GM12878 (cell line): ENCODE measurements at regions not wholly inside any gene's neighbourhood (a gene's known extent, or its start where the extent isn't known, plus 50 kb on each side); places are given as distances from the start of the nearest gene placed in this dataset.

Experiments used
- ATAC-seq: fragments of 200-7000 bp; cut with Tn5 transposase; 3 replicates; pipeline ENCODE4 v1.9.1; 2020; ENCODE audit warnings: mild to moderate bottlenecking, moderate library complexity
- BruUV-seq: library from RNA; stranded (reverse); fragments of 400-500 nt; replicated peaks from 2 replicates; lab custom pipeline; 2021; lab: Mats Ljungman, UMichigan
- CTCF ChIA-PET: fragments of 300-600 bp; sonication (Branson Sonifier 250); formaldehyde crosslinking; extraction: SDS; loops from one replicate; lab custom pipeline; 2021; ENCODE audit warnings: inconsistent platforms; lab: Yijun Ruan, JAX
- POLR2A ChIA-PET: fragments of 350-600 bp; formaldehyde crosslinking; extraction: SDS; loops from one replicate; lab custom pipeline; 2021; ENCODE audit warnings: inconsistent platforms; lab: Charles Lee
- RAD21 ChIA-PET: fragments of 300-600 bp; sonication (Branson Sonifier 250); formaldehyde crosslinking; loops from one replicate; lab custom pipeline; 2023; ENCODE audit warnings: antibody characterized with exemption; ENCODE audit not compliant: unreplicated experiment; lab: Charles Lee
- SMC1A ChIA-PET: fragments of 300-600 bp; sonication (Branson Sonifier 250); formaldehyde crosslinking; loops from one replicate; lab custom pipeline; 2023; ENCODE audit not compliant: unreplicated experiment, uncharacterized antibody; lab: Charles Lee
- DNase-seq: peaks from one replicate; pipeline ENCODE4 v3.0.0-alpha.2; 2011; ENCODE audit warnings: low read depth, low spot score
- FAIRE-seq: peaks from 3 replicates; lab custom pipeline; 2011; peaks lifted over from hg19 to GRCh38; lab: Jason Lieb, UNC
- H2AFZ ChIP-seq: 2 replicates; pipeline ENCODE4 v1.6.0; 2011; ENCODE audit warnings: low read depth, low read length, control low read depth; ENCODE audit not compliant: control insufficient read depth
- H3K27ac ChIP-seq: 2 replicates; pipeline ENCODE4 v1.5.1; 2011; ENCODE audit warnings: control low read depth; ENCODE audit not compliant: control insufficient read depth, insufficient read depth
- H3K27me3 ChIP-seq, 2 experiments: replicated peaks in 1 of 2; 2 replicates each; pipeline versions ENCODE4 v1.6.0 to v1.6.1; 2011; ENCODE audit warnings: low read length in 1 of 2; ENCODE audit not compliant: control insufficient read depth in 2 of 2, insufficient read depth in 2 of 2
- H3K36me3 ChIP-seq, 2 experiments: 2 replicates each; pipeline ENCODE4 v1.5.1; 2011; ENCODE audit warnings: low read length in 1 of 2; ENCODE audit not compliant: control insufficient read depth in 2 of 2, insufficient read depth in 2 of 2
- H3K4me1 ChIP-seq: 2 replicates; pipeline ENCODE4 v1.6.1; 2011; ENCODE audit warnings: mild to moderate bottlenecking, low read length, moderate library complexity, mixed read lengths; ENCODE audit not compliant: control insufficient read depth, insufficient read depth
- H3K4me2 ChIP-seq: 2 replicates; pipeline ENCODE4 v1.6.0; 2011; ENCODE audit warnings: control low read depth; ENCODE audit not compliant: control insufficient read depth, insufficient read depth
- H3K4me3 ChIP-seq: fragments of 200-600 bp; sonication (generic); 2 replicates; pipeline ENCODE4 v1.5.1; 2016
- H3K79me2 ChIP-seq: 2 replicates; pipeline ENCODE4 v1.6.0; 2011; ENCODE audit warnings: low read length; ENCODE audit not compliant: control insufficient read depth, insufficient read depth
- H3K9ac ChIP-seq: 2 replicates; pipeline ENCODE4 v1.8.0; 2011; ENCODE audit warnings: low read length, control low read depth, mixed read lengths; ENCODE audit not compliant: control insufficient read depth, insufficient read depth
- H3K9me3 ChIP-seq: replicated peaks from 3 replicates; pipeline ENCODE4 v1.5.1; 2011; ENCODE audit warnings: mild to moderate bottlenecking, low read length; ENCODE audit not compliant: control insufficient read depth, insufficient read depth
- H4K20me1 ChIP-seq: 2 replicates; pipeline ENCODE4 v1.6.0; 2011; ENCODE audit not compliant: control insufficient read depth, insufficient read depth
- BCL11A ChIP-seq: IDR thresholded peaks from 2 replicates; pipeline ENCODE4 v1.6.1; 2011; ENCODE audit warnings: low read depth, low read length
- CHD2 ChIP-seq: IDR thresholded peaks from 2 replicates; pipeline ENCODE4 v1.6.1; 2011; ENCODE audit warnings: low read depth, low read length, improper control_type of control experiment, borderline replicate concordance
- CREB1 ChIP-seq: IDR thresholded peaks from 2 replicates; pipeline ENCODE4 v1.6.1; 2012; ENCODE audit warnings: low read depth, mild to moderate bottlenecking, inconsistent platforms
- EZH2 ChIP-seq: IDR thresholded peaks from 2 replicates; pipeline ENCODE4 v1.6.1; 2012; ENCODE audit warnings: low read depth, mild to moderate bottlenecking, control low read depth, inconsistent platforms, low read length, borderline replicate concordance; ENCODE audit not compliant: control insufficient read depth
- HDAC6 ChIP-seq: fragments of 200-600 bp; sonication (generic); IDR thresholded peaks from one replicate; pipeline ENCODE4 v1.8.0; 2017; ENCODE audit warnings: antibody characterized with exemption; ENCODE audit not compliant: unreplicated experiment
- IKZF2 ChIP-seq, 2 experiments: fragments of 450-650 bp; IDR thresholded peaks; 2 replicates each; pipeline ENCODE4 v1.6.1; 2017; ENCODE audit warnings: mild to moderate bottlenecking in 2 of 2, moderate library complexity in 2 of 2
- MTA3 ChIP-seq: IDR thresholded peaks from 2 replicates; pipeline ENCODE4 v1.6.1; 2012; ENCODE audit warnings: low read length, inconsistent platforms, borderline replicate concordance
- NFYB ChIP-seq: IDR thresholded peaks from 2 replicates; pipeline ENCODE4 v1.6.1; 2011; ENCODE audit warnings: low read depth, mild to moderate bottlenecking, low read length, improper control_type of control experiment, moderate library complexity; ENCODE audit not compliant: insufficient read depth
- PML ChIP-seq: IDR thresholded peaks from 2 replicates; pipeline ENCODE4 v1.6.1; 2012; ENCODE audit warnings: low read length, inconsistent platforms
- SIX5 ChIP-seq: IDR thresholded peaks from 2 replicates; pipeline ENCODE4 v1.6.1; 2011; ENCODE audit warnings: mild to moderate bottlenecking, low read depth, low read length, moderate library complexity; ENCODE audit not compliant: severe bottlenecking
- SREBF2 ChIP-seq: IDR thresholded peaks from 2 replicates; pipeline ENCODE4 v1.6.1; 2012; ENCODE audit warnings: mild to moderate bottlenecking, low read length
- SRF ChIP-seq, 2 experiments: IDR thresholded peaks; 2 replicates each; pipeline ENCODE4 v1.6.1; 2011; ENCODE audit warnings: low read depth in 2 of 2, low read length in 2 of 2, mild to moderate bottlenecking in 1 of 2, moderate library complexity in 1 of 2
- whole genome bisulfite sequencing: methylation state at CpG from one replicate; pipeline ENCODE4 v1.1.6; 2016; ENCODE audit warnings: low lambda C conversion rate; ENCODE audit not compliant: insufficient replicate concordance, insufficient coverage; ENCODE audit errors: missing lambda C conversion rate; 5-methylcytosine and 5-hydroxymethylcytosine counted together
- in situ Hi-C: fragments of 300-500 bp; cut with MboI; formaldehyde crosslinking; loops from 9 replicates; pipeline ENCODE4 v1.14.3; 2018; ENCODE audit warnings: mixed read lengths
- intact Hi-C: fragments of 100-400 bp; cut with micrococcal nuclease; formaldehyde crosslinking; loops from one replicate; pipeline ENCODE4 v1.14.2; 2022; ENCODE audit not compliant: unreplicated experiment
- TF ChIP-seq, protein P1 (sequence below): fragments of 450-650 bp; IDR thresholded peaks from 2 replicates; pipeline ENCODE4 v1.6.1; 2017; ENCODE audit warnings: mild to moderate bottlenecking, moderate library complexity
- TF ChIP-seq, protein P2 (sequence below), 3 experiments: IDR thresholded peaks in 2 of 3; conservative IDR thresholded peaks in 1 of 3; 2 replicates each; pipeline ENCODE4 v1.5.1; 2011; ENCODE audit warnings: low read depth in 3 of 3, low read length in 3 of 3, mild to moderate bottlenecking in 3 of 3, control low read depth in 2 of 3, moderate library complexity in 2 of 3, inconsistent platforms in 1 of 3, mixed read lengths in 1 of 3; ENCODE audit not compliant: control insufficient read depth in 2 of 3, insufficient read depth in 1 of 3; ENCODE audit errors: extremely low read depth in 1 of 3
- TF ChIP-seq, protein P3 (sequence below): fragments of 450-650 bp; IDR thresholded peaks from 2 replicates; pipeline ENCODE4 v1.6.1; 2018; ENCODE audit warnings: mild to moderate bottlenecking, low read depth, moderate library complexity; ENCODE audit not compliant: partially characterized antibody

DNA sequence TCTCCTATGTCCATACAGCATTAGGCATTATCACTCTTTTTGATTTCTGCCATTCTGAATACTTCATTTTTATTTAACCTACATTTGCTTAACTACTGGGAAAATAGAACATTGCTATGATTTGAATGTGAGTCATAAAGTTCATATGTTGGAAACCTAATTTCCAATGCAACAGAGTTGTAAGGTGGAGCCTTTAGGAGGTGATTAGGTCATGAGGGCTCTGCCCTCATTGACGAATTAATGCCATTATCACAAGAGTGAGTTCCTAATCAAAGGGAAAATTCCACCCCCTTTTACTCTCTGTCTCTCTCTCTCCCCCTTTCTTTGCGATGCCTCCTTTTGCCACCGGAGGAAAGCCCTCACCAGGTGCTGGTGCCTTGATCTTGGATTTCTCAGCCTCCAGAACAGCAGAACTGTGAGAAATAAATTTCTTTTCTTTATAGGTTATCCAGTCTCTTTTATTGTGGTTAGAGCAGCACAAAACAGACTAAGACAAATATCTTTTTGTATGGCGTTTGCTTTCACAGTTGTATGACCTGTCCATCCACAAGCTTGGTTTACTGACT, 180.1 kb upstream of the ARID2 start:
- H3K27me3 ChIP-seq, result no peaks in the 10 kb centered on the region; a peak in 1 of 4 replicates
- no peaks in the 10 kb centered on the region for H3K36me3 ChIP-seq
- no TSS peak for BruUV-seq
- FAIRE-seq (no peak), ATAC-seq (no peak)
- ChIA-PET RAD21 (no interaction called here), CTCF (interaction anchor here (6.9 kb wide), 1 partner anchor 176 kb away, joined by 109 read pairs; no protein-coding TSS in a partner anchor)
- intact Hi-C loops (loop anchor here (5.0 to 10.0 kb wide), 2 partner anchors 365 to 377 kb away; no protein-coding TSS in a partner anchor), in situ Hi-C loops (no loop called here)
- WGBS, result 68% methylated on average over 4 of the region's 4 CpGs
- no peak overlapping the region for H3K4me2 ChIP-seq
- H3K27ac ChIP-seq, result no peak overlapping the region
- no peaks in the 10 kb centered on the region for H3K9me3 ChIP-seq
- H3K4me1 ChIP-seq, result no peaks in the 10 kb centered on the region
- H3K9ac ChIP-seq, result no peak overlapping the region
- H4K20me1 ChIP-seq, result no peaks in the 10 kb centered on the region
- TF ChIP-seq SIX5 (no peak), MTA3 (no peak), PML (no peak), SRF (IDR thresholded peaks at IDR 0.05; ENCODE audit: low read depth in 2 of 2, low read length in 2 of 2) (no peak), HDAC6 (no peak), BCL11A (no peak), CREB1 (no peak), EZH2 (no peak), NFYB (no peak), SREBF2 (no peak), CHD2 (no peak), IKZF2 (IDR thresholded peaks at IDR 0.05) (no peak)
- TF ChIP-seq, protein P1, sequence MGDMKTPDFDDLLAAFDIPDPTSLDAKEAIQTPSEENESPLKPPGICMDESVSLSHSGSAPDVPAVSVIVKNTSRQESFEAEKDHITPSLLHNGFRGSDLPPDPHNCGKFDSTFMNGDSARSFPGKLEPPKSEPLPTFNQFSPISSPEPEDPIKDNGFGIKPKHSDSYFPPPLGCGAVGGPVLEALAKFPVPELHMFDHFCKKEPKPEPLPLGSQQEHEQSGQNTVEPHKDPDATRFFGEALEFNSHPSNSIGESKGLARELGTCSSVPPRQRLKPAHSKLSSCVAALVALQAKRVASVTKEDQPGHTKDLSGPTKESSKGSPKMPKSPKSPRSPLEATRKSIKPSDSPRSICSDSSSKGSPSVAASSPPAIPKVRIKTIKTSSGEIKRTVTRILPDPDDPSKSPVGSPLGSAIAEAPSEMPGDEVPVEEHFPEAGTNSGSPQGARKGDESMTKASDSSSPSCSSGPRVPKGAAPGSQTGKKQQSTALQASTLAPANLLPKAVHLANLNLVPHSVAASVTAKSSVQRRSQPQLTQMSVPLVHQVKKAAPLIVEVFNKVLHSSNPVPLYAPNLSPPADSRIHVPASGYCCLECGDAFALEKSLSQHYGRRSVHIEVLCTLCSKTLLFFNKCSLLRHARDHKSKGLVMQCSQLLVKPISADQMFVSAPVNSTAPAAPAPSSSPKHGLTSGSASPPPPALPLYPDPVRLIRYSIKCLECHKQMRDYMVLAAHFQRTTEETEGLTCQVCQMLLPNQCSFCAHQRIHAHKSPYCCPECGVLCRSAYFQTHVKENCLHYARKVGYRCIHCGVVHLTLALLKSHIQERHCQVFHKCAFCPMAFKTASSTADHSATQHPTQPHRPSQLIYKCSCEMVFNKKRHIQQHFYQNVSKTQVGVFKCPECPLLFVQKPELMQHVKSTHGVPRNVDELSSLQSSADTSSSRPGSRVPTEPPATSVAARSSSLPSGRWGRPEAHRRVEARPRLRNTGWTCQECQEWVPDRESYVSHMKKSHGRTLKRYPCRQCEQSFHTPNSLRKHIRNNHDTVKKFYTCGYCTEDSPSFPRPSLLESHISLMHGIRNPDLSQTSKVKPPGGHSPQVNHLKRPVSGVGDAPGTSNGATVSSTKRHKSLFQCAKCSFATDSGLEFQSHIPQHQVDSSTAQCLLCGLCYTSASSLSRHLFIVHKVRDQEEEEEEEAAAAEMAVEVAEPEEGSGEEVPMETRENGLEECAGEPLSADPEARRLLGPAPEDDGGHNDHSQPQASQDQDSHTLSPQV, result no peak
- TF ChIP-seq, protein P2, sequence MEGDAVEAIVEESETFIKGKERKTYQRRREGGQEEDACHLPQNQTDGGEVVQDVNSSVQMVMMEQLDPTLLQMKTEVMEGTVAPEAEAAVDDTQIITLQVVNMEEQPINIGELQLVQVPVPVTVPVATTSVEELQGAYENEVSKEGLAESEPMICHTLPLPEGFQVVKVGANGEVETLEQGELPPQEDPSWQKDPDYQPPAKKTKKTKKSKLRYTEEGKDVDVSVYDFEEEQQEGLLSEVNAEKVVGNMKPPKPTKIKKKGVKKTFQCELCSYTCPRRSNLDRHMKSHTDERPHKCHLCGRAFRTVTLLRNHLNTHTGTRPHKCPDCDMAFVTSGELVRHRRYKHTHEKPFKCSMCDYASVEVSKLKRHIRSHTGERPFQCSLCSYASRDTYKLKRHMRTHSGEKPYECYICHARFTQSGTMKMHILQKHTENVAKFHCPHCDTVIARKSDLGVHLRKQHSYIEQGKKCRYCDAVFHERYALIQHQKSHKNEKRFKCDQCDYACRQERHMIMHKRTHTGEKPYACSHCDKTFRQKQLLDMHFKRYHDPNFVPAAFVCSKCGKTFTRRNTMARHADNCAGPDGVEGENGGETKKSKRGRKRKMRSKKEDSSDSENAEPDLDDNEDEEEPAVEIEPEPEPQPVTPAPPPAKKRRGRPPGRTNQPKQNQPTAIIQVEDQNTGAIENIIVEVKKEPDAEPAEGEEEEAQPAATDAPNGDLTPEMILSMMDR (IDR thresholded peaks at IDR 0.05 in 2 of 3, conservative IDR thresholded peaks at IDR 0.05 in 1 of 3; ENCODE audit: control insufficient read depth in 2 of 3, extremely low read depth in 1 of 3, insufficient read depth in 1 of 3, low read depth in 3 of 3, low read length in 3 of 3), result no peak
- TF ChIP-seq, protein P3, sequence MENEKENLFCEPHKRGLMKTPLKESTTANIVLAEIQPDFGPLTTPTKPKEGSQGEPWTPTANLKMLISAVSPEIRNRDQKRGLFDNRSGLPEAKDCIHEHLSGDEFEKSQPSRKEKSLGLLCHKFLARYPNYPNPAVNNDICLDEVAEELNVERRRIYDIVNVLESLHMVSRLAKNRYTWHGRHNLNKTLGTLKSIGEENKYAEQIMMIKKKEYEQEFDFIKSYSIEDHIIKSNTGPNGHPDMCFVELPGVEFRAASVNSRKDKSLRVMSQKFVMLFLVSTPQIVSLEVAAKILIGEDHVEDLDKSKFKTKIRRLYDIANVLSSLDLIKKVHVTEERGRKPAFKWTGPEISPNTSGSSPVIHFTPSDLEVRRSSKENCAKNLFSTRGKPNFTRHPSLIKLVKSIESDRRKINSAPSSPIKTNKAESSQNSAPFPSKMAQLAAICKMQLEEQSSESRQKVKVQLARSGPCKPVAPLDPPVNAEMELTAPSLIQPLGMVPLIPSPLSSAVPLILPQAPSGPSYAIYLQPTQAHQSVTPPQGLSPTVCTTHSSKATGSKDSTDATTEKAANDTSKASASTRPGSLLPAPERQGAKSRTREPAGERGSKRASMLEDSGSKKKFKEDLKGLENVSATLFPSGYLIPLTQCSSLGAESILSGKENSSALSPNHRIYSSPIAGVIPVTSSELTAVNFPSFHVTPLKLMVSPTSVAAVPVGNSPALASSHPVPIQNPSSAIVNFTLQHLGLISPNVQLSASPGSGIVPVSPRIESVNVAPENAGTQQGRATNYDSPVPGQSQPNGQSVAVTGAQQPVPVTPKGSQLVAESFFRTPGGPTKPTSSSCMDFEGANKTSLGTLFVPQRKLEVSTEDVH, result no peak
- TF ChIP-seq, all 136 proteins: peak for 0
- ChIA-PET SMC1A (interaction anchor here (0.7 to 2.2 kb wide), 2 partner anchors 15 to 198 kb away, joined by 3 to 5 read pairs; no protein-coding TSS in a partner anchor), POLR2A (no interaction called here)
- Histone ChIP-seq H3K4me3 (no peak overlapping the region), H3K79me2 (no peaks in the 10 kb centered on the region), H2AFZ (no peak overlapping the region)
- no peak for DNase-seq
